SK-N-SH treated with all-trans-retinoic acid at 6 μM for 48 hours (cell line): ENCODE measurements at regions not wholly inside any gene's neighbourhood (a gene's known extent, or its start where the extent isn't known, plus 50 kb on each side); places are given as distances from the start of the nearest gene placed in this dataset.

Experiments
- BACH2 ChIP-seq: fragments of 250-450 bp; sonication (Bioruptor Pico); IDR thresholded peaks from 2 replicates; pipeline ENCODE4 v1.9.0; 2021; ENCODE audit warnings: mild to moderate bottlenecking, borderline replicate concordance
- SNAI2 ChIP-seq: fragments of 250-450 bp; sonication (Bioruptor Pico); IDR thresholded peaks from 2 replicates; pipeline ENCODE4 v1.5.0; 2020; ENCODE audit warnings: mild to moderate bottlenecking, moderate library complexity
- TCF4 ChIP-seq: fragments of 250-450 bp; sonication (Bioruptor Pico); IDR thresholded peaks from 2 replicates; pipeline ENCODE4 v1.8.0; 2021; ENCODE audit warnings: mild to moderate bottlenecking, moderate library complexity, borderline replicate concordance
- TOX ChIP-seq: fragments of 250-450 bp; sonication (Bioruptor Pico); IDR thresholded peaks from 2 replicates; pipeline ENCODE4 v1.8.0; 2021; ENCODE audit warnings: mild to moderate bottlenecking, moderate library complexity, borderline replicate concordance
- ZNF70 ChIP-seq: fragments of 450-650 bp; formaldehyde crosslinking; IDR thresholded peaks from 2 replicates; pipeline ENCODE4 v1.5.0; 2020; ENCODE audit warnings: mild to moderate bottlenecking, moderate library complexity
- TF ChIP-seq, protein P1 (sequence below): fragments of 250-450 bp; sonication (Bioruptor Pico); IDR thresholded peaks from 2 replicates; pipeline ENCODE4 v1.5.1; 2020; ENCODE audit warnings: low read depth, mild to moderate bottlenecking, moderate library complexity

DNA sequence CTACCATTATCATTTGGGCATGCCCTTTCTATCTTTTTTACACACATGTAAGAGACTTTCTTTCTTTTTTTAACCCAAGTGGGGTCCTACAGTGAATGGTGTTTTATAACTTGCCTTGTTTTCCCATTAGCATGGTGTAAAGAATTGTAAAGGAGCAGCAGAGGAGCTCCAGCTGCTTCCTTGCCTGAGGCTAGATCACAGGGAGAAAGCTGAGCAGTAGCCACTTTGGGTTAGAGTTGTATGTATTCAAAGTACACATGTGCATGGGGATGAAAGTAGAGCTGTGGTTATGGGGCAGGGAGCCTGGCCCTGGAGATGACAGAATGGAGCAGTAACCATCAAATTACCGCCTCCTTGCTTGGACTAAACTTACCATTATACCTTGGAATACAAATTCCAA lies 231.1 kb upstream of the PDZRN3 start:
- TF ChIP-seq TOX (CRISPR knock-in tag): no peak
- TF ChIP-seq BACH2 (CRISPR knock-in tag): no peak
- no peak for TF ChIP-seq SNAI2 (CRISPR knock-in tag)
- TF ChIP-seq, protein P1, sequence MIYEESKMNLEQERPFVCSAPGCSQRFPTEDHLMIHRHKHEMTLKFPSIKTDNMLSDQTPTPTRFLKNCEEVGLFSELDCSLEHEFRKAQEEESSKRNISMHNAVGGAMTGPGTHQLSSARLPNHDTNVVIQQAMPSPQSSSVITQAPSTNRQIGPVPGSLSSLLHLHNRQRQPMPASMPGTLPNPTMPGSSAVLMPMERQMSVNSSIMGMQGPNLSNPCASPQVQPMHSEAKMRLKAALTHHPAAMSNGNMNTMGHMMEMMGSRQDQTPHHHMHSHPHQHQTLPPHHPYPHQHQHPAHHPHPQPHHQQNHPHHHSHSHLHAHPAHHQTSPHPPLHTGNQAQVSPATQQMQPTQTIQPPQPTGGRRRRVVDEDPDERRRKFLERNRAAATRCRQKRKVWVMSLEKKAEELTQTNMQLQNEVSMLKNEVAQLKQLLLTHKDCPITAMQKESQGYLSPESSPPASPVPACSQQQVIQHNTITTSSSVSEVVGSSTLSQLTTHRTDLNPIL (CRISPR knock-in tag): no peak
- TF ChIP-seq TCF4: no peak
- no peak for TF ChIP-seq ZNF70 (CRISPR knock-in tag)
